Kidney (tissue), 13 donors: ENCODE measurements at regions not wholly inside any gene's neighbourhood (a gene's known extent, or its start where the extent isn't known, plus 50 kb on each side); places are given as distances from the start of the nearest gene placed in this dataset.
"Not testable (repeated sequence)": the region's sequence is repeated elsewhere in the genome, so short reads cannot be mapped to it uniquely, and the experiment has no call there.

Experiments used
- DNase-seq, 5 donors: peaks; one replicate each; pipeline ENCODE4 v3.0.0-alpha.2; 2013 to 2020
- FAIRE-seq: peaks from 2 replicates; lab custom pipeline; 2012; peaks lifted over from hg19 to GRCh38; lab: Jason Lieb, UNC
- H3K27ac ChIP-seq, 2 donors: one replicate each; pipeline ENCODE4 v1.7.0; 2013; ENCODE audit warnings: low read depth in 2 of 2, low read length in 2 of 2, inconsistent platforms in 1 of 2
- H3K27me3 ChIP-seq: one replicate; pipeline ENCODE4 v1.7.1; 2013; ENCODE audit warnings: low read length, inconsistent platforms; ENCODE audit not compliant: control insufficient read depth, insufficient read depth
- H3K36me3 ChIP-seq, 3 donors: one replicate each; pipeline versions ENCODE4 v1.7.0 to v1.7.1; 2013; ENCODE audit warnings: low read length in 3 of 3, control low read depth in 1 of 3, inconsistent platforms in 1 of 3; ENCODE audit not compliant: insufficient read depth in 3 of 3, control insufficient read depth in 2 of 3
- H3K4me1 ChIP-seq, 3 donors: one replicate each; pipeline versions ENCODE4 v1.7.0 to v1.7.1; 2013; ENCODE audit warnings: low read length in 3 of 3, inconsistent platforms in 1 of 3, low read depth in 1 of 3; ENCODE audit not compliant: control insufficient read depth in 2 of 3, insufficient read depth in 2 of 3
- H3K4me3 ChIP-seq, 3 donors: one replicate each; pipeline versions ENCODE4 v1.7.0 to v1.8.1; 2013; ENCODE audit warnings: low read length in 3 of 3, control low read depth in 1 of 3, inconsistent platforms in 1 of 3
- H3K9ac ChIP-seq, 3 donors: one replicate each; pipeline versions ENCODE4 v1.7.0 to v1.7.1; 2013; ENCODE audit warnings: low read length in 3 of 3, control low read depth in 1 of 3, inconsistent platforms in 1 of 3
- H3K9me3 ChIP-seq, 3 donors: one replicate each; pipeline versions ENCODE4 v1.7.0 to v1.7.1; 2013; ENCODE audit warnings: low read length in 3 of 3, control low read depth in 1 of 3, inconsistent platforms in 1 of 3; ENCODE audit not compliant: control insufficient read depth in 2 of 3, insufficient read depth in 1 of 3
- CTCF ChIP-seq: IDR thresholded peaks from 3 replicates; pipeline ENCODE4 v1.5.1; 2012; ENCODE audit warnings: mild to moderate bottlenecking, moderate library complexity, borderline replicate concordance; ENCODE audit not compliant: insufficient read depth; ENCODE audit errors: extremely low read depth
- intact Hi-C: fragments of 100-400 bp; cut with DNase I; formaldehyde crosslinking; loops from one replicate; pipeline ENCODE4 v1.11.1; 2022
- donor health status: control.
- donor health status: control.
- donor health status: control.
- donor health status: control.
- donor health status: control.
- donor health status: DM: yes; HTN: yes; CAD: no.
- donor health status: Normal renal cell carcinoma (clear cell type).

GRCh38 chr18:77401173-77401572 lies 151.5 kb downstream of the GALR1 start:
- no peak for TF ChIP-seq CTCF

GRCh38 chr18:77403969-77404535 lies 154.4 kb downstream of the GALR1 start:
- no peaks in the 10 kb centered on the region for H3K9me3 ChIP-seq
- DNase-seq, result no peak
- no peak overlapping the region for H3K4me3 ChIP-seq
- H3K36me3 ChIP-seq, result no peaks in the 10 kb centered on the region
- no peak for TF ChIP-seq CTCF
- no peak overlapping the region for H3K9ac ChIP-seq
- FAIRE-seq, result no peak
- H3K27me3 ChIP-seq, result no peaks in the 10 kb centered on the region
- intact Hi-C loops, result no loop called here
- no peaks in the 10 kb centered on the region for H3K4me1 ChIP-seq
- no peak overlapping the region for H3K27ac ChIP-seq

More at GRCh38 chr18:77401173-77401572, 151.5 kb downstream of the GALR1 start:
- H3K4me1 ChIP-seq, result no peaks in the 10 kb centered on the region
- intact Hi-C loops, result no loop called here
- no peak overlapping the region for H3K4me3 ChIP-seq
- H3K9me3 ChIP-seq, result no peaks in the 10 kb centered on the region
- DNase-seq (no peak), FAIRE-seq (no peak)
- no peak overlapping the region for H3K27ac ChIP-seq
- no peaks in the 10 kb centered on the region for H3K27me3 ChIP-seq
- no peak overlapping the region for H3K9ac ChIP-seq
- H3K36me3 ChIP-seq, result no peaks in the 10 kb centered on the region

- Histone ChIP-seq H3K9ac (no peak overlapping the region), H3K9me3 (no peaks in the 10 kb centered on the region), H3K36me3 (no peaks in the 10 kb centered on the region), H3K27ac (no peak overlapping the region), H3K4me1 (no peaks in the 10 kb centered on the region), H3K27me3 (no peaks in the 10 kb centered on the region), H3K4me3 (no peak overlapping the region)
- DNase-seq (peak in 3 of 5 donors; percentile 10 to 37 (median 24)), FAIRE-seq (no peak)
- TF ChIP-seq CTCF, result no peak
- intact Hi-C loops, result no loop called here
These were observed 155.4 kb downstream of the GALR1 start for GRCh38 chr18:77405096-77405495.

- DNase-seq, result no peak
These were observed 158.1 kb downstream of the GALR1 start for GRCh38 chr18:77407733-77408132.

GRCh38 chr18:77421546-77421945 lies 171.9 kb downstream of the GALR1 start:
- FAIRE-seq, H3K4me1 ChIP-seq, H3K27ac ChIP-seq, H3K9me3 ChIP-seq, H3K36me3 ChIP-seq, intact Hi-C loops, H3K9ac ChIP-seq, DNase-seq, H3K27me3 ChIP-seq: not testable (repeated sequence)
- peak overlapping the region in 1 of 3 donors; percentile 36 for H3K4me3 ChIP-seq

More at GRCh38 chr18:77407733-77408132, 158.1 kb downstream of the GALR1 start:
- Histone ChIP-seq H3K27ac (no peak overlapping the region), H3K27me3 (no peaks in the 10 kb centered on the region), H3K9me3 (no peaks in the 10 kb centered on the region), H3K36me3 (no peaks in the 10 kb centered on the region), H3K9ac (no peak overlapping the region), H3K4me3 (no peak overlapping the region), H3K4me1 (no peaks in the 10 kb centered on the region)
- no peak for TF ChIP-seq CTCF
- FAIRE-seq, result no peak
- intact Hi-C loops, result no loop called here
